ENCODE measurements at regions not wholly inside any gene's neighbourhood (a gene's known extent, or its start where the extent isn't known, plus 50 kb on each side); places are given as distances from the start of the nearest gene placed in this dataset.

- Histone ChIP-seq H3K79me2 (ENCODE audit: insufficient read depth, low read length) (no peaks in the 10 kb centered on the region), H3K27ac (ENCODE audit: low read depth, low read length) (no peak overlapping the region), H2AFZ (ENCODE audit: low read length) (no peak overlapping the region), H3K36me3 (ENCODE audit: insufficient read depth, low read length) (no peaks in the 10 kb centered on the region), H3K9me3 (ENCODE audit: low read depth, low read length) (no peaks in the 10 kb centered on the region), H3K4me3 (ENCODE audit: insufficient read depth, low read length) (no peak overlapping the region), H3K4me1 (ENCODE audit: insufficient read depth, low read length) (no peaks in the 10 kb centered on the region), H3K27me3 (ENCODE audit: insufficient read depth, low read length) (no peaks in the 10 kb centered on the region), H4K20me1 (ENCODE audit: insufficient read depth, low read length) (no peaks in the 10 kb centered on the region), H3K4me2 (ENCODE audit: insufficient read depth, low read length) (no peak overlapping the region)
- no peak for DNase-seq (ENCODE audit: insufficient read length, low spot score, missing footprints)
- TF ChIP-seq, protein P1, sequence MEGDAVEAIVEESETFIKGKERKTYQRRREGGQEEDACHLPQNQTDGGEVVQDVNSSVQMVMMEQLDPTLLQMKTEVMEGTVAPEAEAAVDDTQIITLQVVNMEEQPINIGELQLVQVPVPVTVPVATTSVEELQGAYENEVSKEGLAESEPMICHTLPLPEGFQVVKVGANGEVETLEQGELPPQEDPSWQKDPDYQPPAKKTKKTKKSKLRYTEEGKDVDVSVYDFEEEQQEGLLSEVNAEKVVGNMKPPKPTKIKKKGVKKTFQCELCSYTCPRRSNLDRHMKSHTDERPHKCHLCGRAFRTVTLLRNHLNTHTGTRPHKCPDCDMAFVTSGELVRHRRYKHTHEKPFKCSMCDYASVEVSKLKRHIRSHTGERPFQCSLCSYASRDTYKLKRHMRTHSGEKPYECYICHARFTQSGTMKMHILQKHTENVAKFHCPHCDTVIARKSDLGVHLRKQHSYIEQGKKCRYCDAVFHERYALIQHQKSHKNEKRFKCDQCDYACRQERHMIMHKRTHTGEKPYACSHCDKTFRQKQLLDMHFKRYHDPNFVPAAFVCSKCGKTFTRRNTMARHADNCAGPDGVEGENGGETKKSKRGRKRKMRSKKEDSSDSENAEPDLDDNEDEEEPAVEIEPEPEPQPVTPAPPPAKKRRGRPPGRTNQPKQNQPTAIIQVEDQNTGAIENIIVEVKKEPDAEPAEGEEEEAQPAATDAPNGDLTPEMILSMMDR (IDR thresholded peaks at IDR 0.05; ENCODE audit: extremely low read depth, low read depth, low read length): no peak
Measured at GRCh38 chr3:182525766-182526374, 267.4 kb upstream of the ATP11B start.

GRCh38 chr3:182527745-182528144 lies 265.6 kb upstream of the ATP11B start:
- no peak overlapping the region for H3K4me2 ChIP-seq (ENCODE audit: insufficient read depth, low read length)

GRCh38 chr3:182530316-182530715 lies 263.0 kb upstream of the ATP11B start:
- H3K36me3 ChIP-seq (ENCODE audit: insufficient read depth, low read length): no peaks in the 10 kb centered on the region
- no peak overlapping the region for H3K4me3 ChIP-seq (ENCODE audit: insufficient read depth, low read length)
- H3K79me2 ChIP-seq (ENCODE audit: insufficient read depth, low read length): no peaks in the 10 kb centered on the region
- TF ChIP-seq, protein P1 (IDR thresholded peaks at IDR 0.05; ENCODE audit: extremely low read depth, low read depth, low read length): no peak
- H3K27ac ChIP-seq (ENCODE audit: low read depth, low read length): no peak overlapping the region
- no peak overlapping the region for H3K4me2 ChIP-seq (ENCODE audit: insufficient read depth, low read length)
- no peaks in the 10 kb centered on the region for H3K27me3 ChIP-seq (ENCODE audit: insufficient read depth, low read length)
- no peak for DNase-seq (ENCODE audit: insufficient read length, low spot score, missing footprints)
- no peaks in the 10 kb centered on the region for H3K4me1 ChIP-seq (ENCODE audit: insufficient read depth, low read length)
- no peak overlapping the region for H2AFZ ChIP-seq (ENCODE audit: low read length)
- no peaks in the 10 kb centered on the region for H3K9me3 ChIP-seq (ENCODE audit: low read depth, low read length)
- no peaks in the 10 kb centered on the region for H4K20me1 ChIP-seq (ENCODE audit: insufficient read depth, low read length)

More at GRCh38 chr3:182527745-182528144, 265.6 kb upstream of the ATP11B start:
- H3K27ac ChIP-seq (ENCODE audit: low read depth, low read length): no peak overlapping the region
- no peaks in the 10 kb centered on the region for H4K20me1 ChIP-seq (ENCODE audit: insufficient read depth, low read length)
- H3K4me1 ChIP-seq (ENCODE audit: insufficient read depth, low read length): no peaks in the 10 kb centered on the region
- H3K36me3 ChIP-seq (ENCODE audit: insufficient read depth, low read length): no peaks in the 10 kb centered on the region
- TF ChIP-seq, protein P1 (IDR thresholded peaks at IDR 0.05; ENCODE audit: extremely low read depth, low read depth, low read length): no peak
- H3K9me3 ChIP-seq (ENCODE audit: low read depth, low read length): no peaks in the 10 kb centered on the region
- H3K79me2 ChIP-seq (ENCODE audit: insufficient read depth, low read length): no peaks in the 10 kb centered on the region
- H2AFZ ChIP-seq (ENCODE audit: low read length): no peak overlapping the region
- DNase-seq (ENCODE audit: insufficient read length, low spot score, missing footprints): no peak
- no peak overlapping the region for H3K4me3 ChIP-seq (ENCODE audit: insufficient read depth, low read length)
- H3K27me3 ChIP-seq (ENCODE audit: insufficient read depth, low read length): no peaks in the 10 kb centered on the region

- no peaks in the 10 kb centered on the region for H4K20me1 ChIP-seq (ENCODE audit: insufficient read depth, low read length)
- no peaks in the 10 kb centered on the region for H3K9me3 ChIP-seq (ENCODE audit: low read depth, low read length)
- H2AFZ ChIP-seq (ENCODE audit: low read length): no peak overlapping the region
- no peaks in the 10 kb centered on the region for H3K27me3 ChIP-seq (ENCODE audit: insufficient read depth, low read length)
- no peaks in the 10 kb centered on the region for H3K4me1 ChIP-seq (ENCODE audit: insufficient read depth, low read length)
- no peaks in the 10 kb centered on the region for H3K79me2 ChIP-seq (ENCODE audit: insufficient read depth, low read length)
- no peak overlapping the region for H3K4me3 ChIP-seq (ENCODE audit: insufficient read depth, low read length)
- no peak for DNase-seq (ENCODE audit: insufficient read length, low spot score, missing footprints)
- H3K36me3 ChIP-seq (ENCODE audit: insufficient read depth, low read length): no peaks in the 10 kb centered on the region
- no peak overlapping the region for H3K4me2 ChIP-seq (ENCODE audit: insufficient read depth, low read length)
- H3K27ac ChIP-seq (ENCODE audit: low read depth, low read length): no peak overlapping the region
- TF ChIP-seq, protein P1 (IDR thresholded peaks at IDR 0.05; ENCODE audit: extremely low read depth, low read depth, low read length): no peak
Measured at GRCh38 chr3:182533394-182533793, 259.9 kb upstream of the ATP11B start.
